Activated CD8-positive, alpha-beta memory T cell treated with anti-CD3 and anti-CD28 coated beads, Interleukin-2, amount 50 U/mL, for 48 hours (primary cell): ENCODE measurements at regions not wholly inside any gene's neighbourhood (a gene's known extent, or its start where the extent isn't known, plus 50 kb on each side); places are given as distances from the start of the nearest gene placed in this dataset.
"Not testable (repeated sequence)": the region's sequence is repeated elsewhere in the genome, so short reads cannot be mapped to it uniquely, and the experiment has no call there.

Experiments used
- DNase-seq: peaks from one replicate; pipeline ENCODE4 v3.0.0-alpha.2; 2020

DNA sequence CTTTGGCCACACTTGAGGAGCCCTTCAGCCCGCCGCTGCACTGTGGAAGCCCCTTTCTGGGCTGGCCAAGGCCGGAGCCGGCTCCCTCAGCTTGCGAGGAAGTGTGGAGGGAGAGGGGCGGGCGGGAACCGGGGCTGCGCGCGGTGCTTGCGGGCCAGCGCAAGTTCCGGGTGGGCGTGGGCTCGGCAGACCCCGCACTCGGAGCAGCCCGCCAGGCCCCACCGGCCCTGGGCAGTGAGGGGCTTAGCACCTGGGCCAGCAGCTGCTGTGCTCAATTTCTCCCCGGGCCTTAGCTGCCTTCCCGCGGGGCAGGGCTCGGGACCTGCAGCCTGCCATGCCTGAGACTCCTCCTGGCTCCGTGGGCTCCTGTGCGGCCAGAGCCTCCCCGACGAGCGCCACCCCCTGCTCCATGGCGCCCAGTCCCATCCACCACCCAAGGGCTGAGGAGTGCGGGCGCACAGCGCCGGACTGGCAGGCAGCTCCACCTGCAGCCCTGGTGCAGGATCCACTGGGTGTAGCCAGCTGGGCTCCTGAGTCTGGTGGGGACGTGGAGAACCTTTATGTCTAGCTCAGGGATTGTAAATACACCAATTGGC is 129.2 kb downstream of the MRPL14 start:
- not testable (repeated sequence) for DNase-seq

GRCh38 chr6:43997345-43997677 is 129.9 kb downstream of the MRPL14 start:
- no peak for DNase-seq

- DNase-seq: no peak
Observed at GRCh38 chr6:43996618-43997344, 130.5 kb downstream of the MRPL14 start.

GRCh38 chr6:43995137-43995536 is 132.1 kb downstream of the MRPL14 start:
- DNase-seq: no peak

GRCh38 chr6:43993881-43994523 is 133.2 kb downstream of the MRPL14 start:
- no peak for DNase-seq

- DNase-seq: no peak
Observed at GRCh38 chr6:43992783-43993644, 134.2 kb downstream of the MRPL14 start.

DNA sequence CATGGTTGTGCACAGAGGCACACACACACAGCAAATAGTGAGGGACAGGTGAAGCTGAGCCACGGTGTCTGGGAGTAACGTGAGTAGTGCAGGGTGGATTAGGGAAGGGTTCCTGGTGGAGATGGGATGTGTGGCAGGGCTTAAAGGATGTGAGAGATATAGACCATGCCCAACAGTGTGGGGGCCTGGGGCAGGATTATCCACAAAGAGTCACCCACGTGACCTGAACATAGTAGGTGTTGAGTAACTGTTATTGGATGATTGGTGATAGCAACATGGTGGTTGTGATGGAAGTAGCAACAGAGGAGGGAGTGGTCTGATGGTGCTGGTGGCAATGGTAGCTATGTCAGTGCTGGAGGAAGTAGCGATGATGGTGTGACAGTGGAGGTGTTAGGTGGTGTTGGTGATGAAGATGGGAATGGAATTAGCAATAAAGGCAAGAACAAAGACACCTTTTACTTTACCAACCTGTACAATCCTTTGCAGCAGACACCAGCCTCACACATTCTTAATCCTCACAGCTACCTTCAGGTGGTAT is 135.1 kb downstream of the MRPL14 start:
- DNase-seq: no peak

DNA sequence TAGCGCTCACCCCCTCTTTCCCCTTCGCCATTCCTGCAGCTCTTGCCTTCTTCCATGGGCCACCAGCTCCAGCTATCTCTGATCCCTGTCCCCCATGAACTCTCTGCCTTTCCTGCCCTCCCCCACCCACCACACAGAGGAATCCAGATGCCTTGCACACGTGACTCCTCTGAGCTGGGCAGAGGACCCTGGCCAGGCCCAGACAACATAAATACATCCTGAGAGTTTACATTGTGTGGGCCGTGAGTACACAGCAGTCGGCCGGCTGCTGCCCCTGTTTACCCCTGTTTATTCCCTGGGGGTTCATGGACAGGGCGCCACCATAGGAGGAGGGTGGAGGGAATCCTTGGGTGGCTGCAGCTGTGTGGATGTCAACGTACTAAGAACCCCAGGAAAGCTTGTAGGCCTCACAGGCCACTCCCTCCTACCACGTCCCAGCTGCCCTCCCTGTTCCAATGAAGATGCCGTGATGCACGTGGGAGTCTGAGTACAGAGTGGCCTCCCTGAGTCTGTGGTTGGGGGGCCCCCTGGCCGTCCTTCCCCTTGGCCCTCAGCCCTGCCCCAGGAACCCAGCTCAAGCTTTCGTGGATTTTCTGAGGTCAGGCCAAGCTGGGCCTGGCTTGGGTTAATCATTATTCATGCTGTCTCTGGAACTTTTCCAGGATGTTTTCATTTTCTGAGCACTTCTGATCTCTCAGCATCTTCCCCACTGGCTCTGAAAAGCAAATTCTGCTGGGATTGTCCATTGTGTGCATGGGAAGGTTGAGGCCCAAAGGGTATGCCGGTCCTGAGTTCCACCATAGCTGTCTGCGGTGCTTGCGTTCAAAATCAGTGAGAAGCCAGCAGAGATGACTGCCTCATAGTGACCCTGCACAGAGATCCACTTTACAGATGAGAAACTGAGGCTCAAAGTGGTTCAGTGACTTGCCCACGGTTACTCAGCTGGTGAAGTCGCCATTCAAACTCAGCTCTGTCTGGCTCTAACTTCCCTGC is 136.3 kb downstream of the MRPL14 start:
- no peak for DNase-seq

- no peak for DNase-seq
Observed at GRCh38 chr6:43990275-43990626, 137.0 kb downstream of the MRPL14 start.

DNA sequence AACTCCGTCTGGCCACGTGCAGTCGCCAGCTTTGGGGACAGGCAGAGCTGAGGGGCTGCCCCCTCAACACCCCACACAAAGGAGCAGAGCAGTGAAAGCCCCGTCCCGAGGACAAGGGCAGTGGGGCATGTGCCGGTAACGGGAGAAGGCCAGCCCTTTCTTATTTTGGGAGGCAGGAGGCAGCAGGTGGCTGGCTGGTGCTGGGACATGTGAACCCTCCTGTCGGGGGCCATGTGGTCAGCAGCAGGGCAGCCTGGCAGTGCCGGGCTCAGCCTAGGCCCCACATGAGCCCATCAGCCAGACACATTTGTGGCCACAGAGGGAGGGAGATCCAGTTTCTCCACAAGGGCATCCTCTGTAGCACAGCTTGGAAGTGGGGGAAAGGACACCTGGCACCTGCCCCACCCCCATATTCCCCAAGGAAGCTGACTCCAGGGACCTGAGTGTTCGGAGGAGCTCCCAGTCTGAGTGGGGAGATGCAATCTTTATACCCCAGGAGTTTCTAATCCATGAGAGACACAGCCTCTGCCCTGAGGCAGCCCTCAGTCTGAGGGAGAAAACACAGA is 137.6 kb downstream of the MRPL14 start:
- no peak for DNase-seq

DNA sequence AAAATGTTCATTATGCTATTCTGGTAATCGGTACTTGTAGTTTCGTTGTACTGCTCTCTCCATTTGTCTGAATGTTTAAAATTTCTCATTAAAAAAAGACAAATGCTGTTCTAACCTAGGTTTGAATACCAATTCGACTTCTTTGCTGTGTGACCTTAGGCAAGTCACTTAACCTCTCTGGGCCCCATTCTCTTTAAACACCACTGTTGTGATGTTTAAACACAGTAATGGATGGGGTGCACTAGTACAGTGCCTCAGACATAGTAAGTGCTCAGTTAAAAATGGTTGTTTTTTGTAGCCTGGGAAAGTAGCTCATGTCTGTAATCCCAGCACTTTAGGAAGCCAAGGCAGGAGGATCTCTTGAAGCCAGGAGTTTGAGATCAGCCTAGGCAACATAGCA is 138.5 kb downstream of the MRPL14 start:
- no peak for DNase-seq

- DNase-seq: no peak
Observed at GRCh38 chr6:43987838-43988439, 139.3 kb downstream of the MRPL14 start.

GRCh38 chr6:43986177-43986825 is 141.0 kb downstream of the MRPL14 start:
- DNase-seq: no peak

DNA sequence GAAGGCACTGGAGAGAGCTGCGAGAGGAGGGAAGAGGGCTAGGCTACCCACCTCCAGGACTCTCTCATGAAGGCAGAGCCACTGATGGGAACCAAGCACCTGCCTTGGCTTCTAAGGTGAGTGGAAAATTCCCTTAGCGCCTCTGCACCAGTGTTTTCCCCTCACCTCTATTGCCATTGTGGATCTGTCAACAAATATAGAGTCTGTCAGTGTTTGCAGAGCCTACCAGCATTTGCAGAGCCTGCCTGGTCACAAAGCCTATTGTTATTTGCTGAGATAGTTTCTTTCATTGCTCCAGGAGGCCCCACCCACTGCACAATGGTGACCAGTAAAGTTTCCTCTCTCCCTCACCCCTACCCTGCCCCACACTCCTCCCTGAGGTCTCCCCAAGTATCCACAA is 141.9 kb downstream of the MRPL14 start:
- no peak for DNase-seq

- DNase-seq: no peak
Observed at GRCh38 chr6:43984442-43985321, 142.6 kb downstream of the MRPL14 start.

DNA sequence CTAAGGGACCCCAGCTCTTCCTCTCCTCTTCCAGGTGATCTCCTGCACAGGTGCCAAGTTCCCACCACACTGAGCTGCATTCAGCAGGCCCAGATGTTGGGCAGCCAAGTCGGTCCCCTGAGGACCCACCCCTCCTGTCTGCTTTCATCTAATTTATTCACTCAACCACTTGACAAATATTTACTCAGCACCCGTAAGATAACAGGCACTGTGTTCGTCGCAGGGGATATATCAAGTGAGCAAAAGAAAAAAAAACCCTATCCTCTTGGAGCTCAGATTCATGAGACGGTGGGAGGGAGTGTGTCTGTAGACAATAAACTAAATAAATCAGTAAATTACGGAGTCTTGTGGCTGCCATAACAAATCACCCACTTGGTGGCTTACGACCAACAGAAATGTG is 143.6 kb downstream of the MRPL14 start:
- no peak for DNase-seq

- no peak for DNase-seq
Observed at GRCh38 chr6:43983191-43983590, 144.1 kb downstream of the MRPL14 start.

GRCh38 chr6:43982084-43982625 is 145.1 kb downstream of the MRPL14 start:
- peak; percentile 26 for DNase-seq

GRCh38 chr6:43981363-43981990 is 145.8 kb downstream of the MRPL14 start:
- DNase-seq: peak; percentile 37
